Right atrium auricular region (tissue), 2 donors: ENCODE measurements at regions not wholly inside any gene's neighbourhood (a gene's known extent, or its start where the extent isn't known, plus 50 kb on each side); places are given as distances from the start of the nearest gene placed in this dataset.

Experiments used
- DNase-seq: peaks from one replicate; pipeline ENCODE4 v3.0.0-alpha.2; 2019; ENCODE audit warnings: low spot score
- H3K27ac ChIP-seq, 2 donors: fragments of 200-600 bp; sonication (generic); 1 replicate in 1 of 2; 2 replicates in 1 of 2; pipeline ENCODE4 v1.5.1; 2016 to 2019
- H3K27me3 ChIP-seq, 2 donors: fragments of 200-600 bp; sonication (generic); one replicate each; pipeline versions ENCODE4 v1.5.1 to v1.6.0; 2017 to 2019
- H3K36me3 ChIP-seq: fragments of 200-600 bp; sonication (generic); one replicate; pipeline ENCODE4 v1.5.1; 2016
- H3K4me1 ChIP-seq, 2 donors: fragments of 200-600 bp; sonication (generic); one replicate each; pipeline versions ENCODE4 v1.5.1 to v1.6.0; 2017 to 2019
- H3K4me3 ChIP-seq, 2 donors: fragments of 200-600 bp; sonication (generic); 1 replicate in 1 of 2; 2 replicates in 1 of 2; pipeline ENCODE4 v1.5.1; 2017 to 2019; ENCODE audit warnings: mild to moderate bottlenecking in 1 of 2, moderate library complexity in 1 of 2
- H3K9me3 ChIP-seq, 2 donors: fragments of 200-600 bp; sonication (generic); one replicate each; pipeline ENCODE4 v1.5.1; 2019
- CTCF ChIP-seq, 2 donors: fragments of 200-600 bp; sonication (generic); IDR thresholded peaks; one replicate each; pipeline ENCODE4 v1.5.1; 2019; ENCODE audit warnings: antibody characterized with exemption in 2 of 2

- H3K36me3 ChIP-seq: no peaks in the 10 kb centered on the region
- no peak overlapping the region for H3K27ac ChIP-seq
- no peak overlapping the region for H3K4me3 ChIP-seq
- no peak for TF ChIP-seq CTCF (IDR thresholded peaks at IDR 0.05)
- H3K9me3 ChIP-seq: no peaks in the 10 kb centered on the region
- no peaks in the 10 kb centered on the region for H3K4me1 ChIP-seq
- no peak for DNase-seq
- H3K27me3 ChIP-seq: no peaks in the 10 kb centered on the region
Measured at GRCh38 chr6:115091461-115091860, 748.6 kb upstream of the HS3ST5 start.

- no peak for DNase-seq
- Histone ChIP-seq H3K36me3 (no peaks in the 10 kb centered on the region), H3K4me3 (no peak overlapping the region), H3K27me3 (no peaks in the 10 kb centered on the region), H3K9me3 (no peaks in the 10 kb centered on the region), H3K27ac (no peak overlapping the region), H3K4me1 (no peaks in the 10 kb centered on the region)
- no peak for TF ChIP-seq CTCF (IDR thresholded peaks at IDR 0.05)
Measured at GRCh38 chr6:115078555-115078954, 735.7 kb upstream of the HS3ST5 start.

GRCh38 chr6:115071962-115072361 is 729.1 kb upstream of the HS3ST5 start:
- no peak for TF ChIP-seq CTCF (IDR thresholded peaks at IDR 0.05)
- no peak for DNase-seq
- H3K27me3 ChIP-seq: no peaks in the 10 kb centered on the region
- H3K36me3 ChIP-seq: no peaks in the 10 kb centered on the region
- no peak overlapping the region for H3K4me3 ChIP-seq
- H3K9me3 ChIP-seq: peaks cover 0 to 7% of the 10 kb centered on the region in 2 donors
- no peak overlapping the region for H3K27ac ChIP-seq
- H3K4me1 ChIP-seq: no peaks in the 10 kb centered on the region

GRCh38 chr6:115067690-115068447 is 725.0 kb upstream of the HS3ST5 start:
- Histone ChIP-seq H3K4me1 (no peaks in the 10 kb centered on the region), H3K27ac (no peak overlapping the region), H3K4me3 (no peak overlapping the region), H3K36me3 (no peaks in the 10 kb centered on the region), H3K9me3 (peaks cover 0 to 7% of the 10 kb centered on the region in 2 donors), H3K27me3 (no peaks in the 10 kb centered on the region)
- DNase-seq: no peak
- no peak for TF ChIP-seq CTCF (IDR thresholded peaks at IDR 0.05)

GRCh38 chr6:115064680-115065079 is 721.9 kb upstream of the HS3ST5 start:
- no peaks in the 10 kb centered on the region for H3K4me1 ChIP-seq
- no peaks in the 10 kb centered on the region for H3K9me3 ChIP-seq
- H3K27me3 ChIP-seq: no peaks in the 10 kb centered on the region
- no peak for TF ChIP-seq CTCF (IDR thresholded peaks at IDR 0.05)
- H3K36me3 ChIP-seq: no peaks in the 10 kb centered on the region
- DNase-seq: no peak
- H3K27ac ChIP-seq: no peak overlapping the region
- H3K4me3 ChIP-seq: no peak overlapping the region

GRCh38 chr6:115060581-115060980 is 717.8 kb upstream of the HS3ST5 start:
- no peaks in the 10 kb centered on the region for H3K27me3 ChIP-seq

More at GRCh38 chr6:115060581-115060980, 717.8 kb upstream of the HS3ST5 start:
- Histone ChIP-seq H3K9me3 (no peaks in the 10 kb centered on the region), H3K4me3 (no peak overlapping the region), H3K27ac (no peak overlapping the region), H3K4me1 (no peaks in the 10 kb centered on the region), H3K36me3 (no peaks in the 10 kb centered on the region)
- TF ChIP-seq CTCF (IDR thresholded peaks at IDR 0.05): no peak
- no peak for DNase-seq
